K562 (cell line): ENCODE measurements at regions not wholly inside any gene's neighbourhood (a gene's known extent, or its start where the extent isn't known, plus 50 kb on each side); places are given as distances from the start of the nearest gene placed in this dataset.
A peak's percentile ranks its signal among the peaks of the same experiment; 100 is the strongest.
"Not testable (repeated sequence)": the region's sequence is repeated elsewhere in the genome, so short reads cannot be mapped to it uniquely, and the experiment has no call there.

ENCODE experiments used
- ATAC-seq: fragments of 200-7000 bp; cut with Tn5 transposase; 3 replicates; pipeline ENCODE4 v1.9.1; 2020; ENCODE audit warnings: moderate library complexity
- BruUV-seq: library from RNA; stranded (reverse); fragments of 400-500 nt; replicated peaks from 2 replicates; lab custom pipeline; 2021; lab: Mats Ljungman, UMichigan
- CTCF ChIA-PET: fragments of 300-600 bp; formaldehyde crosslinking; extraction: SDS; loops from one replicate; lab custom pipeline; 2021; ENCODE audit warnings: low intra/inter-chr PET ratio; lab: Yijun Ruan, JAX
- POLR2A ChIA-PET: fragments of 300-600, 350-650 bp; sonication (Branson Sonifier 250); formaldehyde crosslinking; extraction: SDS; loops from one replicate; lab custom pipeline; 2021; ENCODE audit warnings: antibody characterized with exemption, inconsistent platforms; lab: Yijun Ruan, JAX
- DNase-seq, 4 experiments: peaks; one replicate each; pipeline versions ENCODE4 v3.0.0 to v3.0.0-alpha.2; 2011 to 2018; ENCODE audit warnings: low spot score in 3 of 4, mixed read lengths in 3 of 4; ENCODE audit errors: extremely low read depth in 1 of 4
- FAIRE-seq: peaks from 2 replicates; lab custom pipeline; 2011; peaks lifted over from hg19 to GRCh38; lab: Jason Lieb, UNC
- H2AFZ ChIP-seq: 2 replicates; pipeline ENCODE4 v1.6.0; 2011; ENCODE audit warnings: low read depth, low read length, control low read depth, inconsistent platforms
- H3K27ac ChIP-seq: fragments of 200-600 bp; 3 replicates; pipeline ENCODE4 v1.8.0; 2011; ENCODE audit warnings: low read depth, mild to moderate bottlenecking, control low read depth, inconsistent platforms, low read length, moderate library complexity, mixed read lengths; ENCODE audit errors: extremely low read depth
- H3K27me3 ChIP-seq, 2 experiments: fragments of 300-600 bp in 1 of 2; 2 replicates in 1 of 2; 3 replicates in 1 of 2; pipeline versions ENCODE4 v1.6.0 to v1.8.0; 2011; ENCODE audit warnings: inconsistent platforms in 2 of 2, low read length in 2 of 2, mild to moderate bottlenecking in 1 of 2, mixed read lengths in 1 of 2, moderate library complexity in 1 of 2; ENCODE audit not compliant: control insufficient read depth in 2 of 2, insufficient read depth in 2 of 2
- H3K36me3 ChIP-seq: fragments of 300-600 bp; 3 replicates; pipeline ENCODE4 v1.8.0; 2011; ENCODE audit warnings: mild to moderate bottlenecking, low read length, inconsistent platforms; ENCODE audit not compliant: control insufficient read depth, insufficient read depth
- H3K4me1 ChIP-seq, 2 experiments: fragments of 200-600 bp in 1 of 2; replicated peaks in 1 of 2; 2 replicates in 1 of 2; 3 replicates in 1 of 2; pipeline versions ENCODE4 v1.5.1 to v1.8.0; 2011; ENCODE audit warnings: inconsistent platforms in 2 of 2, low read length in 2 of 2, mild to moderate bottlenecking in 1 of 2, mixed read lengths in 1 of 2, moderate library complexity in 1 of 2; ENCODE audit not compliant: control insufficient read depth in 2 of 2, insufficient read depth in 2 of 2
- H3K4me2 ChIP-seq: 2 replicates; pipeline ENCODE4 v1.6.1; 2011; ENCODE audit warnings: low read length, control low read depth, inconsistent platforms, mixed read lengths; ENCODE audit not compliant: insufficient read depth
- H3K4me3 ChIP-seq: fragments of 200-600 bp; sonication (generic), shearing (Covaris generic); 2 replicates; pipeline ENCODE4 v1.5.1; 2016; ENCODE audit warnings: control low read depth, inconsistent platforms
- H3K79me2 ChIP-seq: fragments of 200-600 bp; 3 replicates; pipeline ENCODE4 v1.8.0; 2011; ENCODE audit warnings: low read length, inconsistent platforms; ENCODE audit not compliant: control insufficient read depth, insufficient read depth
- H3K9ac ChIP-seq, 2 experiments: 2 replicates each; pipeline versions ENCODE4 v1.6.0 to v1.6.1; 2011; ENCODE audit warnings: low read depth in 2 of 2, low read length in 2 of 2, control low read depth in 1 of 2, inconsistent platforms in 1 of 2, mild to moderate bottlenecking in 1 of 2, mixed read lengths in 1 of 2; ENCODE audit not compliant: insufficient read depth in 1 of 2
- H3K9me1 ChIP-seq: one replicate; pipeline ENCODE4 v1.6.0; 2011; ENCODE audit warnings: inconsistent platforms, mild to moderate bottlenecking, low read length, moderate library complexity; ENCODE audit not compliant: control insufficient read depth, insufficient read depth
- H3K9me3 ChIP-seq: replicated peaks from 2 replicates; pipeline ENCODE4 v1.5.1; 2011; ENCODE audit warnings: low read depth, low read length, inconsistent platforms; ENCODE audit not compliant: control insufficient read depth, insufficient read depth
- H4K20me1 ChIP-seq: replicated peaks from 2 replicates; pipeline ENCODE4 v1.6.1; 2011; ENCODE audit warnings: low read length, inconsistent platforms, mixed read lengths; ENCODE audit not compliant: control insufficient read depth, insufficient read depth
- VEZF1 ChIP-seq: fragments of 200-800 bp; sonication (Bioruptor generic); IDR thresholded peaks from 2 replicates; pipeline ENCODE4 v1.6.1; 2017; ENCODE audit warnings: missing genetic modification characterization, missing compliant biosample characterization
- WGBS: fragments of 100-300 bp; shearing (Covaris generic); methylation state at CpG from one replicate; pipeline ENCODE4 v1.1.6; 2016; ENCODE audit warnings: low coverage, mixed read lengths; ENCODE audit not compliant: insufficient coverage; ENCODE audit errors: missing lambda C conversion rate; 5-methylcytosine and 5-hydroxymethylcytosine counted together
- in situ Hi-C: fragments of 300-500 bp; cut with MboI; formaldehyde crosslinking; loops from 4 replicates; pipeline ENCODE4 v1.15.0; 2018; ENCODE audit warnings: inconsistent platforms, mixed read lengths
- intact Hi-C: fragments of 100-400 bp; cut with micrococcal nuclease; formaldehyde crosslinking; loops from 2 replicates; pipeline ENCODE4 v1.14.2; 2022

- H4K20me1 ChIP-seq, intact Hi-C loops, H3K9me1 ChIP-seq, H2AFZ ChIP-seq, CTCF ChIA-PET, FAIRE-seq, in situ Hi-C loops, H3K9me3 ChIP-seq, H3K79me2 ChIP-seq, H3K27me3 ChIP-seq, BruUV-seq, H3K27ac ChIP-seq, H3K36me3 ChIP-seq, H3K4me3 ChIP-seq, H3K4me1 ChIP-seq, POLR2A ChIA-PET, H3K9ac ChIP-seq, H3K4me2 ChIP-seq: not testable (repeated sequence)
- TF ChIP-seq VEZF1 (CRISPR knock-in tag): peak; percentile 39; the same call in 1 of the 2 replicates
- 0% methylated on average over 2 of the region's 5 CpGs for WGBS
- DNase-seq (peak in 1 of 4 experiments; percentile 83), ATAC-seq (peak; percentile 100)
Measured at GRCh38 chr7:150110375-150110820, 212.8 kb upstream of the LRRC61 start.

DNA sequence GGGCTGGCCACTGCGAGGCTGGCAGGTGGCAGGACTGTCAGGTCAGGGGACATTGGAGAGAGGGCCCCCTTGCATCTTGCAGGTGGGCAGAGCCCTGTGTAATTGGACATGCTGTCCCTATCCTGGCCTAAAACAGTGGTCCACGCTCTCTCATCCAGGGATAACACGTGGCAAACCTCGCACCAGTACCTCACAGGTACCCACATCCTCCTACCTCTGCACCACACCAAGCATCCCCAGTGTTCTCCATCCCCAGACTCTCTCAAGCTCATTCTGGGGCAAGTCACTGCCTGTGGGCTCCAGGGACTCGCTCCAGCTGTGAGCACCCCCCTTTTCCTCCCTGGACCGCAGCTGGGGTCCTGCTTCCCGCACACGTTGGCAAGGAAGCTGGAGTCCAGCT, 212.3 kb upstream of the LRRC61 start:
- H3K27me3 ChIP-seq, H3K4me2 ChIP-seq, DNase-seq, ATAC-seq, H3K36me3 ChIP-seq, H2AFZ ChIP-seq, in situ Hi-C loops, H3K9ac ChIP-seq, intact Hi-C loops, H4K20me1 ChIP-seq, CTCF ChIA-PET, H3K4me3 ChIP-seq, H3K4me1 ChIP-seq, BruUV-seq, H3K9me1 ChIP-seq, H3K9me3 ChIP-seq, POLR2A ChIA-PET, H3K79me2 ChIP-seq, FAIRE-seq, H3K27ac ChIP-seq: not testable (repeated sequence)
- WGBS: 35% methylated on average over 7 of the region's 8 CpGs
